GM23338 (cell line): ENCODE measurements at regions not wholly inside any gene's neighbourhood (a gene's known extent, or its start where the extent isn't known, plus 50 kb on each side); places are given as distances from the start of the nearest gene placed in this dataset.

Source experiments
- ATAC-seq: fragments of 200-7000 bp; cut with Tn5 transposase; 3 replicates; pipeline ENCODE4 v1.9.1; 2020
- DNase-seq: peaks from one replicate; pipeline ENCODE4 v3.0.0-alpha.2; 2015; ENCODE audit warnings: low spot score
- H2AFZ ChIP-seq: fragments of 200-600 bp; sonication (generic); 2 replicates; pipeline ENCODE4 v1.8.0; 2016; ENCODE audit warnings: antibody characterized with exemption, mild to moderate bottlenecking, moderate library complexity
- H3F3A ChIP-seq: fragments of 200-600 bp; sonication (generic); replicated peaks from 2 replicates; pipeline ENCODE4 v1.8.0; 2017; ENCODE audit warnings: antibody characterized with exemption, mixed run types, low read depth
- H3K27ac ChIP-seq: fragments of 200-600 bp; sonication (generic); 2 replicates; pipeline ENCODE4 v1.6.1; 2016; ENCODE audit warnings: low read depth
- H3K27me3 ChIP-seq: fragments of 200-600 bp; sonication (generic); 2 replicates; pipeline ENCODE4 v1.8.0; 2016; ENCODE audit warnings: mild to moderate bottlenecking, mixed run types, moderate library complexity; ENCODE audit not compliant: insufficient read depth
- H3K36me3 ChIP-seq: fragments of 200-600 bp; sonication (generic); 2 replicates; pipeline ENCODE4 v1.8.0; 2016; ENCODE audit warnings: mild to moderate bottlenecking; ENCODE audit not compliant: insufficient read depth
- H3K4me1 ChIP-seq: fragments of 200-600 bp; sonication (generic); 2 replicates; pipeline ENCODE4 v1.8.0; 2016; ENCODE audit warnings: mild to moderate bottlenecking, moderate library complexity; ENCODE audit not compliant: insufficient read depth
- H3K4me2 ChIP-seq: fragments of 200-600 bp; sonication (generic); 2 replicates; pipeline ENCODE4 v1.7.1; 2017; ENCODE audit warnings: mixed run types
- H3K4me3 ChIP-seq: fragments of 200-600 bp; sonication (generic); 2 replicates; pipeline ENCODE4 v1.6.1; 2016; ENCODE audit warnings: mixed run types
- H3K79me2 ChIP-seq: fragments of 200-600 bp; sonication (generic); replicated peaks from 2 replicates; pipeline ENCODE4 v1.8.0; 2017; ENCODE audit warnings: mild to moderate bottlenecking; ENCODE audit not compliant: insufficient read depth
- H3K9me2 ChIP-seq: fragments of 200-600 bp; sonication (generic); 2 replicates; pipeline ENCODE4 v1.8.0; 2017; ENCODE audit not compliant: insufficient read depth
- H4K20me1 ChIP-seq: fragments of 200-600 bp; sonication (generic); replicated peaks from 2 replicates; pipeline ENCODE4 v1.8.0; 2017; ENCODE audit warnings: mild to moderate bottlenecking; ENCODE audit not compliant: insufficient read depth
- H3K27ac Mint-ChIP-seq: 2 replicates; pipeline ENCODE4 v1.8.0; 2020; ENCODE audit warnings: inconsistent platforms, mild to moderate bottlenecking, moderate library complexity, mixed read lengths
- H3K27me3 Mint-ChIP-seq: 3 replicates; pipeline ENCODE4 v1.8.0; 2022; ENCODE audit warnings: low read depth, mild to moderate bottlenecking, moderate library complexity, mixed read lengths, inconsistent platforms; ENCODE audit not compliant: insufficient read depth, poor library complexity
- H3K36me3 Mint-ChIP-seq: 3 replicates; pipeline ENCODE4 v1.8.0; 2021; ENCODE audit warnings: low read depth, mild to moderate bottlenecking, inconsistent platforms, moderate library complexity, mixed read lengths
- H3K4me1 Mint-ChIP-seq: 3 replicates; pipeline ENCODE4 v1.8.0; 2020; ENCODE audit warnings: mild to moderate bottlenecking, inconsistent platforms, mixed read lengths
- H3K4me3 Mint-ChIP-seq: 3 replicates; pipeline ENCODE4 v1.8.0; 2021; ENCODE audit warnings: moderate library complexity, mild to moderate bottlenecking, inconsistent platforms, mixed read lengths
- H3K9me3 Mint-ChIP-seq: 3 replicates; pipeline ENCODE4 v1.8.0; 2020; ENCODE audit warnings: moderate library complexity, mild to moderate bottlenecking, inconsistent platforms, mixed read lengths
- CREB1 ChIP-seq: fragments of 250-450 bp; sonication (Bioruptor Pico); IDR thresholded peaks from 2 replicates; pipeline ENCODE4 v1.5.0; 2020; ENCODE audit warnings: low read depth, mild to moderate bottlenecking, moderate library complexity
- ETS1 ChIP-seq: IDR thresholded peaks from 2 replicates; pipeline ENCODE4 v1.6.1; 2016; ENCODE audit warnings: antibody characterized with exemption
- EZH2 ChIP-seq: fragments of 200-600 bp; sonication (generic); IDR thresholded peaks from one replicate; pipeline ENCODE4 v1.8.0; 2017; ENCODE audit warnings: antibody characterized with exemption, mild to moderate bottlenecking, low read depth; ENCODE audit not compliant: unreplicated experiment
- EZH2phosphoT487 ChIP-seq: fragments of 200-600 bp; sonication (generic); IDR thresholded peaks from one replicate; pipeline ENCODE4 v1.8.1; 2018; ENCODE audit warnings: antibody characterized with exemption; ENCODE audit not compliant: unreplicated experiment
- JUNB ChIP-seq: IDR thresholded peaks from one replicate; pipeline ENCODE4 v1.6.1; 2016; ENCODE audit warnings: antibody characterized with exemption; ENCODE audit not compliant: unreplicated experiment
- NANOG ChIP-seq: IDR thresholded peaks from 2 replicates; pipeline ENCODE4 v1.6.1; 2016; ENCODE audit warnings: antibody characterized with exemption, borderline replicate concordance
- POLR2AphosphoS5 ChIP-seq: IDR thresholded peaks from 2 replicates; pipeline ENCODE4 v1.6.1; 2016; ENCODE audit warnings: antibody characterized with exemption, low read depth
- REST ChIP-seq: IDR thresholded peaks from one replicate; pipeline ENCODE4 v1.6.1; 2018; ENCODE audit warnings: antibody characterized with exemption; ENCODE audit not compliant: unreplicated experiment
- STAT1 ChIP-seq: IDR thresholded peaks from one replicate; pipeline ENCODE4 v1.6.1; 2016; ENCODE audit warnings: antibody characterized with exemption; ENCODE audit not compliant: unreplicated experiment
- ZNF114 ChIP-seq: fragments of 250-450 bp; sonication (Bioruptor Pico); IDR thresholded peaks from 2 replicates; pipeline ENCODE4 v1.5.0; 2020; ENCODE audit warnings: mild to moderate bottlenecking, moderate library complexity
- ZNF331 ChIP-seq: fragments of 250-450 bp; sonication (Bioruptor Pico); IDR thresholded peaks from 2 replicates; pipeline ENCODE4 v1.5.0; 2020; ENCODE audit warnings: low read depth, mild to moderate bottlenecking, moderate library complexity
- ZNF462 ChIP-seq: fragments of 250-450 bp; sonication (Bioruptor Pico); IDR thresholded peaks from 2 replicates; pipeline ENCODE4 v1.5.0; 2020; ENCODE audit warnings: mild to moderate bottlenecking, moderate library complexity

GRCh38 chr2:106307860-106308259 lies 113.8 kb upstream of the UXS1 start:
- no peak overlapping the region for H3K4me2 ChIP-seq
- H3K36me3 Mint-ChIP-seq = no peaks in the 10 kb centered on the region
- no peak overlapping the region for H3K27ac Mint-ChIP-seq
- no peak overlapping the region for H3K27ac ChIP-seq
- H3K27me3 ChIP-seq = no peaks in the 10 kb centered on the region
- no peaks in the 10 kb centered on the region for H3K4me1 ChIP-seq
- H3K4me3 ChIP-seq = no peak overlapping the region
- H2AFZ ChIP-seq = no peak overlapping the region
- no peaks in the 10 kb centered on the region for H3K9me2 ChIP-seq
- TF ChIP-seq ZNF114 (CRISPR knock-in tag) = no peak
- no peak for TF ChIP-seq EZH2
- TF ChIP-seq NANOG = no peak
- no peak for TF ChIP-seq POLR2AphosphoS5
- no peak for TF ChIP-seq EZH2phosphoT487
- TF ChIP-seq JUNB = no peak
- TF ChIP-seq CREB1 (CRISPR knock-in tag) = no peak
- TF ChIP-seq REST = no peak
- no peak for TF ChIP-seq ZNF331
- no peak overlapping the region for H3K4me3 Mint-ChIP-seq
- H3K36me3 ChIP-seq = no peaks in the 10 kb centered on the region
- DNase-seq (no peak), ATAC-seq (no peak)
- peaks cover 5% of the 10 kb centered on the region; the same call in 2 of the 3 replicates for H3K4me1 Mint-ChIP-seq
- H3K27me3 Mint-ChIP-seq = peaks cover 5% of the 10 kb centered on the region
- no peaks in the 10 kb centered on the region for H3K9me3 Mint-ChIP-seq
- no peaks in the 10 kb centered on the region for H3F3A ChIP-seq
- no peaks in the 10 kb centered on the region for H3K79me2 ChIP-seq
- H4K20me1 ChIP-seq = no peaks in the 10 kb centered on the region

GRCh38 chr2:106306387-106306786 lies 112.3 kb upstream of the UXS1 start:
- Mint-ChIP-seq H3K27ac (no peak overlapping the region), H3K27me3 (peaks cover 5% of the 10 kb centered on the region), H3K4me1 (peaks cover 5% of the 10 kb centered on the region; the same call in 2 of the 3 replicates), H3K36me3 (no peaks in the 10 kb centered on the region), H3K9me3 (no peaks in the 10 kb centered on the region), H3K4me3 (no peak overlapping the region)
- TF ChIP-seq EZH2 (no peak), STAT1 (no peak), EZH2phosphoT487 (no peak), ZNF462 (CRISPR knock-in tag) (no peak), ETS1 (no peak), JUNB (no peak)
- Histone ChIP-seq H3K4me1 (no peaks in the 10 kb centered on the region), H3K27me3 (no peaks in the 10 kb centered on the region), H3K4me2 (no peak overlapping the region), H2AFZ (peak overlapping the region; percentile 82; the same call in 1 of the 2 replicates), H3K9me2 (no peaks in the 10 kb centered on the region), H4K20me1 (no peaks in the 10 kb centered on the region), H3K79me2 (no peaks in the 10 kb centered on the region), H3K36me3 (no peaks in the 10 kb centered on the region), H3F3A (no peaks in the 10 kb centered on the region), H3K4me3 (no peak overlapping the region), H3K27ac (no peak overlapping the region)
- ATAC-seq (no peak), DNase-seq (no peak)
